ENCODE measurements at regions not wholly inside any gene's neighbourhood (a gene's known extent, or its start where the extent isn't known, plus 50 kb on each side); places are given as distances from the start of the nearest gene placed in this dataset.
"Not testable (repeated sequence)": the region's sequence is repeated elsewhere in the genome, so short reads cannot be mapped to it uniquely, and the experiment has no call there.

GRCh38 chr6:67956352-67956751 lies 678.7 kb upstream of the ADGRB3 start:
- Histone ChIP-seq H3K79me2 (ENCODE audit: insufficient read depth, low read length) (no peaks in the 10 kb centered on the region), H3K4me3 (ENCODE audit: low read depth in 1 of 2, low read length in 2 of 2) (no peak overlapping the region), H3K27ac (ENCODE audit: low read length) (no peak overlapping the region), H3K9ac (ENCODE audit: low read depth, low read length) (no peak overlapping the region), H4K20me1 (ENCODE audit: insufficient read depth, low read length) (no peaks in the 10 kb centered on the region), H3K4me2 (ENCODE audit: insufficient read depth, low read length) (no peak overlapping the region), H3K36me3 (ENCODE audit: insufficient read depth, low read length) (no peaks in the 10 kb centered on the region), H3K27me3 (ENCODE audit: insufficient read depth, low read length, poor library complexity) (no peaks in the 10 kb centered on the region), H3K9me3 (ENCODE audit: insufficient read depth, low read length, severe bottlenecking) (peaks cover 8% of the 10 kb centered on the region), H2AFZ (ENCODE audit: low read depth, low read length) (no peak overlapping the region), H3K4me1 (ENCODE audit: insufficient read depth, low read length) (no peaks in the 10 kb centered on the region)
- DNase-seq (peak; percentile 2), ATAC-seq (ENCODE audit: insufficient read depth, low read depth) (no peak)
- TF ChIP-seq CTCF (IDR thresholded peaks at IDR 0.05; ENCODE audit: borderline replicate concordance, extremely low read depth, low read length, poor library complexity, severe bottlenecking) (no peak), EZH2 (IDR thresholded peaks at IDR 0.05; ENCODE audit: borderline replicate concordance, low read depth, low read length, severe bottlenecking) (no peak)

GRCh38 chr6:67952948-67953347 lies 682.1 kb upstream of the ADGRB3 start:
- no peak for ATAC-seq (ENCODE audit: insufficient read depth, low read depth)
- Histone ChIP-seq H3K9me3 (ENCODE audit: insufficient read depth, low read length, severe bottlenecking) (peaks cover 8% of the 10 kb centered on the region), H3K79me2 (ENCODE audit: insufficient read depth, low read length) (no peaks in the 10 kb centered on the region), H3K4me1 (ENCODE audit: insufficient read depth, low read length) (no peaks in the 10 kb centered on the region), H4K20me1 (ENCODE audit: insufficient read depth, low read length) (no peaks in the 10 kb centered on the region), H3K4me3 (ENCODE audit: low read depth in 1 of 2, low read length in 2 of 2) (no peak overlapping the region), H2AFZ (ENCODE audit: low read depth, low read length) (no peak overlapping the region), H3K36me3 (ENCODE audit: insufficient read depth, low read length) (no peaks in the 10 kb centered on the region), H3K9ac (ENCODE audit: low read depth, low read length) (no peak overlapping the region), H3K27ac (ENCODE audit: low read length) (no peak overlapping the region), H3K4me2 (ENCODE audit: insufficient read depth, low read length) (no peak overlapping the region), H3K27me3 (ENCODE audit: insufficient read depth, low read length, poor library complexity) (no peaks in the 10 kb centered on the region)
- DNase-seq, result no peak
- TF ChIP-seq EZH2 (IDR thresholded peaks at IDR 0.05; ENCODE audit: borderline replicate concordance, low read depth, low read length, severe bottlenecking), result no peak
- no peak for TF ChIP-seq CTCF (IDR thresholded peaks at IDR 0.05; ENCODE audit: borderline replicate concordance, extremely low read depth, low read length, poor library complexity, severe bottlenecking)

- Histone ChIP-seq H3K27ac (ENCODE audit: low read length) (no peak overlapping the region), H4K20me1 (ENCODE audit: insufficient read depth, low read length) (no peaks in the 10 kb centered on the region), H3K9ac (ENCODE audit: low read depth, low read length) (no peak overlapping the region), H3K36me3 (ENCODE audit: insufficient read depth, low read length) (no peaks in the 10 kb centered on the region), H3K79me2 (ENCODE audit: insufficient read depth, low read length) (no peaks in the 10 kb centered on the region), H3K9me3 (ENCODE audit: insufficient read depth, low read length, severe bottlenecking) (peaks cover 8% of the 10 kb centered on the region), H3K4me2 (ENCODE audit: insufficient read depth, low read length) (no peak overlapping the region), H2AFZ (ENCODE audit: low read depth, low read length) (no peak overlapping the region), H3K4me3 (ENCODE audit: low read depth in 1 of 2, low read length in 2 of 2) (no peak overlapping the region), H3K27me3 (ENCODE audit: insufficient read depth, low read length, poor library complexity) (no peaks in the 10 kb centered on the region), H3K4me1 (ENCODE audit: insufficient read depth, low read length) (no peaks in the 10 kb centered on the region)
- TF ChIP-seq EZH2 (IDR thresholded peaks at IDR 0.05; ENCODE audit: borderline replicate concordance, low read depth, low read length, severe bottlenecking) (no peak), CTCF (IDR thresholded peaks at IDR 0.05; ENCODE audit: borderline replicate concordance, extremely low read depth, low read length, poor library complexity, severe bottlenecking) (no peak)
- ATAC-seq (ENCODE audit: insufficient read depth, low read depth) (no peak), DNase-seq (no peak)
Observed at GRCh38 chr6:67952121-67952520, 683.0 kb upstream of the ADGRB3 start.

GRCh38 chr6:67947762-67948161 lies 687.3 kb upstream of the ADGRB3 start:
- DNase-seq; H3K27ac ChIP-seq (ENCODE audit: low read length); H3K9ac ChIP-seq (ENCODE audit: low read depth, low read length); H3K36me3 ChIP-seq (ENCODE audit: insufficient read depth, low read length); H3K79me2 ChIP-seq (ENCODE audit: insufficient read depth, low read length); H3K4me3 ChIP-seq (ENCODE audit: low read depth in 1 of 2, low read length in 2 of 2); H3K27me3 ChIP-seq (ENCODE audit: insufficient read depth, low read length, poor library complexity); ATAC-seq (ENCODE audit: insufficient read depth, low read depth); H3K9me3 ChIP-seq (ENCODE audit: insufficient read depth, low read length, severe bottlenecking); H3K4me1 ChIP-seq (ENCODE audit: insufficient read depth, low read length); H3K4me2 ChIP-seq (ENCODE audit: insufficient read depth, low read length); H4K20me1 ChIP-seq (ENCODE audit: insufficient read depth, low read length); H2AFZ ChIP-seq (ENCODE audit: low read depth, low read length): not testable (repeated sequence)
